Hippocampal formation (tissue), 2 donors: ENCODE measurements at regions not wholly inside any gene's neighbourhood (a gene's known extent, or its start where the extent isn't known, plus 50 kb on each side); places are given as distances from the start of the nearest gene placed in this dataset.
A peak's percentile ranks its signal among the peaks of the same experiment; 100 is the strongest.
"Not testable (repeated sequence)": the region's sequence is repeated elsewhere in the genome, so short reads cannot be mapped to it uniquely, and the experiment has no call there.

Source experiments
- DNase-seq, 2 donors: peaks; one replicate each; lab custom pipeline; 2025; lab: John Stamatoyannopoulos, UW

GRCh38 chr14:87629788-87630187, 363.2 kb downstream of the GALC start:
- DNase-seq, result no peak

DNA sequence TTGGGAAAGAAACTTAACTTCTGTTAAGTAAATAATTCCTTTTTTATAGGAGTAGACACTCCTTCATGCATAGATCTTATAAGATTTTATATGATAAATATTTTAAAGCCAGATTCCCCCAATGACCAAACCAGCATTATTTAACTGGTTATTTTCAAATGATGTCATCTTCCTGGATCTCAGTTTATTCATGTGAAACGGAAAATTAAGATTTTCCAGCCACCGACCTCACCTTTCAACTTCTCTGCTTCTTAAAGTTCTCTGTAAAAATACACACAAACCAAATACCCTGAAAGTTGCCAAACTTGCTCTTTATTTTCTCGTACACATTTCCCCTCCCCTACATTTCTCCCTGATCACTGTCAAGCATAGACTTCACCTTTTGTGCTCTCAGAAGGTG, 364.2 kb downstream of the GALC start:
- DNase-seq, result no peak

- peak in 1 of 2 donors; percentile 30 for DNase-seq
These were observed 364.9 kb downstream of the GALC start for GRCh38 chr14:87628129-87628528.

DNA sequence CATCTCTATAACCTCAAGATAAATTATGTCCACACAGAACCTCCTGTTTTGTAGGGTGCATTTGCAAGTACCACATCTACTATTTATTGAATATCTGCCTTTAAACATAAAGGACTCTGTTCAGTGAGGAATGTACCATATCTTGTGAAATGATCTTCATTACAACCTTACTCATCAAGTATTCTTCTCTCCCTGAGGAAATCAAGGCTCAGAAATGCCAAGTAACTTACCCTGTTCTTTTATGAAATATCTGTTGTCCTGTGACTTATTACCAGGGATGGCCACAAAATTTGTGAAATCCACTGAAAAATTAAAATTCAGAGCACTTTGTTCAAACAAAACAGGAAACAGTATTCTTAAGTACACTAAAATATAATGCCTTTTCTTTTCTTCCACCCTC, 366.7 kb downstream of the GALC start:
- no peak for DNase-seq

GRCh38 chr14:87623616-87624015, 369.4 kb downstream of the GALC start:
- DNase-seq, result no peak

DNA sequence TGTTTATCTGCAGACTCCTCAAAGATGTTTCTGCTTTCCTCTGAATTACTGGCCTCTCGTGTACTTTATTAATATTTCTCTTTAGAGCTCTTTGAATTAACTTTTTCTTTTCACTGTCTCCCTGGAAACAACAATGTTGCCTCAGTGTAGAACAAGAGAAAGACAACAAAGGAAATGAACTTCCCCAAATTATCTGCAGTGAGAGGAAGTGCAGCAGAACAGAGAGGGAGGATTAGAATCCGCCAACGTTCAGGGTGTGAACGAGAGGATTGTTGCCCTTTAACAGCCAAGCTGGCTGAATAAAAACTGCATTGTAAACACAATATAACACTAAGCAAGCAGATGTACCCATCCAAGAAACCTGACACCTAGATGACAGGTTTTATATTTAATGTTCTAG, 375.9 kb downstream of the GALC start:
- no peak for DNase-seq

DNA sequence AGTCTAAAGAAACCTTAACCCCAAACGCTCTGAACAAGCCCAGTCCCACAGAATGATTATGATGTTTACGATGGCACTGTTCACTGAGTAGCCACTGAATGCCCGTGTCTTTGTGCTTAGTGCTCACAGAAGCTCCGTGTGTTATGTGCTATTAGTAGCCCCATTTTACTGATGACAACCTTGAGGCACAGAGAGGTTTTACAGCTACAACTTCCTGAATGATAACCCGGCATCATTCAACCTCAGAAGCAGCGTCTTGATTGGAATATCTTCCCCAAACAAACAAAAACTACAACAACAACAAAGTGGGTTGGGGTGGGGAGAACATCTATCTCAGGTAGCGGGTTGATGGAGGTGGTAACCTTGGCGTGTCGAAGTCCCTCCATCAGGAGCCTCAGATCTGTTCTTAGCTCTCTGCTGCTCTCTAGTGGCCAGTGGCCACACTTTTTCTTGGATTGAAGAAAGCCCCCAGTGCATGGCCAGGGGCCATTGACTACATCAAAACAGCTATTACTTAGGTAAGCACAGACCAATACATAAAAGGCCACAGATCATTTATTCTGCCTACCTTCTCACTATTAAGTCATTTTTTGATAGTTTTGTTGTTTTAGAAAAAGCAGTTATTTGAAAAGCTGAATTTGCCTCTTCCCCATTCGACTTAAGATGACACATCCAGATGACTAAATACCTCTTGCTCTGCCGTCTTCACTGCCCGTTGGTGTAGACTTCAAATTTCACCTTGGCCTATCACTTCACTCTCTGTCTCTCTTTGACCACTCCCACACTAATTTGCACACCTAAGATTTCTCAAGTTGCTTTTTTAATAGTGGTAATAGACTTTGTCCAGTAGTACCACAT, 376.9 kb downstream of the GALC start:
- DNase-seq, result peak; percentile 16 to 20

- DNase-seq, result no peak
These were observed 377.9 kb downstream of the GALC start for GRCh38 chr14:87615047-87615446.

GRCh38 chr14:87613881-87614280, 379.1 kb downstream of the GALC start:
- DNase-seq, result no peak

- not testable (repeated sequence) for DNase-seq
These were observed 385.9 kb downstream of the GALC start for GRCh38 chr14:87607056-87607455.

DNA sequence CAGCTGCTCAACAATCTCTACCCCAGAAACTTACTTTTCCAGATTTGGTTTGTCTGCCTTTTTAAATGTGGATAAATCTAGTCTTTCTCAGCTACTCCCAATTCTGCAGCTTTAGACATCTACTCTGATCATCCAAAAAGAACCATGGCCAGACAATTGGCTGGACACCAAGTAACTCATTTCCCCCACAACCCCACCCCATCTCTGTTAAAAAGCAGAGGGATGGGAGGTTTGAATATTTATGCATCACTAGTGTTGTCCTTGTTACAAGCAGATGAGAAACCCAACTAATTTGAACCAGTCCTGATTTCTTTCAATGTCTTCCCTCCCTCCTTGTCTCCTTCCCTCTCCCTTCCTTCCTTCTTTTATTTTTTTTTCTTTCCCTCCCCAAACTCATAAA, 391.9 kb downstream of the GALC start:
- no peak for DNase-seq

DNA sequence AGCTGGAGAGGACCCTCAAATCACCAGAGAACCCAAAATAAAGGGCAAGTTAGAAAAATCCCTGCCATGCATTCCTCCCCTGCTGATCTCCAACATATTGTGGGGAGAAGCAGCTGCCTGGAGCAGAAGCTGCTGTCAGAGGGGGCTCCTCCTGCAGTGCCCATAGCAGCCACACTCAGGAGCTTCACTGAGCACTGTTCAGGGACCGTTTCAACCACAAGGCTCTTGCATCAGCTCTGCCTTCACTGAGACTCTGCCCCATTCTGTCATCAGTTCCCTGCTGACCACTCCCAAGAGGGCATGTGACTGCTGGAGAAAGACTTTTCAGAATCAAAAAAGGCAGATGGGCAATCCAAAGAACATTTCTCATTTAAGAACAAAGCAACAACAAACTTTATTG, 392.7 kb downstream of the GALC start:
- no peak for DNase-seq

DNA sequence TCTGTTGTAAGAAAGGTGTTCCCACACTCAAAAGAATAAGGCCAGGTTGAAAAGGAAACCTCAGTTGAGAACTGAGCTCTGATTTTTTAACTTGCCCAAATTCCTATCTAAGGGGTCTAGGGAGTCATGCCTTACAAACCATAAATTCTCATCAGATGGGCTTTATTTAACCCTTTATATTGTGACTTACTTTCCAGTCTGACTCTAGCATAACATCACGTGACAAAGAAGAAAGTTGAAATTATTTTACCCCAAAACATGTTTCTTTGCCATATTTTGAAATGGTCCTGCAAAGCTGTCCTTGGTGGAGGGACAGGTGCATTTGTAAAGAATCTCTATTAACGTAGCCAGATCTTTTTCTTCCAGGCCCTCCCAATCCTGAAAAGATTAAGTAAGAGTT, 411.7 kb downstream of the GALC start:
- no peak for DNase-seq

DNA sequence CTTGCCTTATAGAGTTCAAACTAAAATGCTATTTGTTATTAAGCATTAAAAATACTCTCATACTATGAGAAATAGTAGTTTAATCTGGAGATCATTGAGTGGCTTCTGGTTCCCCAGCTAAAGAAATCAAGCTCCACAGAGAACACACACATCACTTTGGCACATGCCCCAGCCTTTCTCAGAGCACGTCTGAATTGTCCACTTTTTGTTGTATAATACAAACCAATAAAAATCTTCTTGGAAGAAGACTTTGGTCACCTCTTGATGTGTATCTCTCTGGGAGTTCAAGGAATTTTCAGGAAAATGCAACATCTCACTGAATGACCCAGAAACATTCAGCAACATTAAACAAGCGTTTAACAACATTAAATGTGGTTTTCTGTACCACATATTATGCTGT, 413.9 kb downstream of the GALC start:
- DNase-seq, result no peak

DNA sequence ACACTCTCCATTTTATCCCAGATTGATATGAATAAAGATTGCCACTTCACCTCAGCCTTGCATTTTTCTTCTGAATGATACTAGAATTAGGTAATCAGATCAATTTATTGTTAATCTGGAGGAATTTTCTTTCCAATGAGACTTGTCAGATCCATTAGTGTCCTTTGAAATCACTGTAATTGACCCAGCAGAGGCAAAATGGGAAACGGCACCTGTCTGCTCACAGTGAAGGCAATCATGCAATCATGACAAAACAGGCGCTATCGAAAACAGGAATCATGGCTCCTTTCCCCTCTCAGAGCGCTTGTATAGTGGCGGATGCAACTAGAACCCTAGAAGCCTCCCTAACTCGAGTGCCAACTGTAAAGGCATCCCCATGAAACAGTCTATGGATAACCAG, 417.6 kb downstream of the GALC start:
- DNase-seq, result no peak

DNA sequence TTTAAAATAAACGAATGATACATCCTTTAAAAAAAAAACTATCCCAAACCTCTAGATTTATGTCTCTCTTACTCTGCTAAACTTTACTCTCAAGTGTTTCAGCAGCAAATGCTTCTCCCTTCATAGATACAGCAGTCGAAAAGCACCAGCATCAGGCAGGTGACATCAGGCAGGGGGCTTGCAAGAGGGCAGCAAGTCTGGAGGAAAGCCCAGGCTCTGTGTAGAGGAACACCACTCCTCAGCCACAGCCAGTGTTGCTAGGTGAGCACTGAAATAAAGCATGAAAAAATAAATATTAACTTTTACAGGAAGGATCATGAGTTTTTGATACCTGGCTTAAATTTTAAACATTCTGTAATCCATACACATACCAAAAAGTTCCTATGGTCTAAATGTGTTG, 419.4 kb downstream of the GALC start:
- DNase-seq, result no peak

GRCh38 chr14:87567618-87568295, 425.2 kb downstream of the GALC start:
- no peak for DNase-seq

DNA sequence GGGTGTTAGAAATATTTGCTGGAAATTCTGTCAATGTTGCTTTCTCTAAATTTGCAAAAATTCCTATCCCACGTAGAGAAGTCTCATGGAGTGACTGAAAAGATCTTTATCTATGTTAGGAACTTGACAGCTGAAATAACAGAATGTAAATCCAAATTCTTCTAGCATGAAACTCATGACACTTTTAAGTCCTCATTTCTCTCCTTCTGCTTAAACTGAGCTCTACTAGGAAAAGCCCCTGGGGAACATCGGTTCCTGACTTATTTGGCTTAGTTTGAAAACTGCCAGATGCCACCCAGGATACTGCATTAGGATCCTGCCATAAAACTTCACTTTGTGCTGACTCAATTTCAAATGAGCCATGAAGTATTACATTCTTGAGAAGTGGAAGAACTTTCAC, 426.0 kb downstream of the GALC start:
- DNase-seq, result no peak

DNA sequence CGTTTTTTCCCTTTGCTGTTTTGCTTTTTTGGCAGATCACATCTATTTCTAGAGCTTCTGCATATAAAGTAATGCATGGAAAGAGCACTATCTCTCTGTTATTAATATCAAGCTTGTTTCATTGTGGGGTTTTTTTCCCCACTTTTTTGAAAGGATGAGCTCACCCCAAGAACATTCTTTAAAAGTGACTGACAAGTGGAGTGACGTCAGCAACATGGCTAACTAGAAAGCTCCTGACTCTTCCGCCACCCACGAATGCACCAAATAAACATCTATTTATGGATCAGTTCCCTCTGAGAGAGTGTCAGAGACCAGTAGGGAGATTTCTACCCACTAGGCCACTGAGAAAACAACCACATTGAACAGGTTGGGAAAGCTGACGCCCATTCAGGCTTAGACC, 445.4 kb downstream of the GALC start:
- no peak for DNase-seq

GRCh38 chr14:87542288-87542687, 450.7 kb downstream of the GALC start:
- DNase-seq, result no peak

GRCh38 chr14:87540339-87540738, 452.6 kb downstream of the GALC start:
- DNase-seq, result no peak

GRCh38 chr14:87529081-87529480, 463.9 kb downstream of the GALC start:
- no peak for DNase-seq

- no peak for DNase-seq
These were observed 466.3 kb downstream of the GALC start for GRCh38 chr14:87526731-87527130.

DNA sequence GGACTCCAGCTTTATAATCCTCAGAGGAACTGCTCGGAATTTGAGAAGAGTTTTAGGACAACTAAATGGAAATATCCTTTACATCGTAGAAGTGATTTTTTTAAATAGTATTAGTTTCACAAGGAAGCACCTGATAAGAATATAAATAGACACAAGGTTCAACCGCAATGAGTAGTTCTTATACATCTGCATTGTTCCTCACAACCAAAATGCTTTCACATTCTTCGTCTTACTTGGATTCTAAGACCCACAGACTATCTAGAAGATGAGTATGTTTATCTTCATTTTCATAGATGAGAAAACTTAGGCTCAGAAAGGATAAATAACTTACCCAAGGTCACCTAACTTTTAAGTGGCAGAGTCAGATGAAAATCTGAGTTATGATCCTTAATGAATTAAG, 469.0 kb downstream of the GALC start:
- DNase-seq, result no peak
